GM10248 (cell line): ENCODE measurements at regions not wholly inside any gene's neighbourhood (a gene's known extent, or its start where the extent isn't known, plus 50 kb on each side); places are given as distances from the start of the nearest gene placed in this dataset.
A peak's percentile ranks its signal among the peaks of the same experiment; 100 is the strongest.

Experiments used
- CTCF ChIA-PET: fragments of 300-600 bp; sonication (Branson Sonifier 250); formaldehyde crosslinking; extraction: SDS; loops from one replicate; lab custom pipeline; 2021; ENCODE audit warnings: antibody characterized with exemption; lab: Yijun Ruan, JAX
- POLR2A ChIA-PET: fragments of 350-650 bp; sonication (Branson Sonifier 250); formaldehyde crosslinking; extraction: SDS; loops from one replicate; lab custom pipeline; 2020; ENCODE audit warnings: antibody characterized with exemption; lab: Yijun Ruan, JAX
- DNase-seq: peaks from one replicate; pipeline ENCODE4 v3.0.0; 2012; ENCODE audit errors: extremely low spot score
- TF ChIP-seq, protein P1 (sequence below): IDR thresholded peaks from 2 replicates; pipeline ENCODE4 v1.5.1; 2012; ENCODE audit warnings: mild to moderate bottlenecking, low read depth; ENCODE audit errors: extremely low read depth, missing control alignments, control extremely low read depth

DNA sequence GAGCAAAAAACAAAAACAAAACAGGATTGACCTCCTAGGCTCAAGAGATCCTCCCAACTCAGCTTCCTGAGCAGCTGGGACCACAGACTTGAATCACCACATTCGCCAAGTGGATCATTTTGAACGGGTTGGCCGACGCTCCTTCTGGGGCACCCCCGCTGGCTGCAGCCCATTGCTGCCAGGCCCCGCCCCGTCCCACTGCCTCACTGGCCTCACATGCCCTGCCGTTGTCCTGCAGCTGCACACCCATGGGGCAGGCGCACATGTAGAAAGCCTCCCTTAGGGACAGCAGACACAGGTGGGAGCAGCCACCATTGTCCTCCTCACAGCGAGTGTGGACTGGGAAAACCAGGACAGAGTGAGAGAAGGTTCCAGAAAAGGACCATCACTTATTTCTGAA lies 154.5 kb downstream of the CRYBB2 start:
- DNase-seq: no peak
- ChIA-PET POLR2A (no interaction called here), CTCF (no interaction called here)
- TF ChIP-seq, protein P1, sequence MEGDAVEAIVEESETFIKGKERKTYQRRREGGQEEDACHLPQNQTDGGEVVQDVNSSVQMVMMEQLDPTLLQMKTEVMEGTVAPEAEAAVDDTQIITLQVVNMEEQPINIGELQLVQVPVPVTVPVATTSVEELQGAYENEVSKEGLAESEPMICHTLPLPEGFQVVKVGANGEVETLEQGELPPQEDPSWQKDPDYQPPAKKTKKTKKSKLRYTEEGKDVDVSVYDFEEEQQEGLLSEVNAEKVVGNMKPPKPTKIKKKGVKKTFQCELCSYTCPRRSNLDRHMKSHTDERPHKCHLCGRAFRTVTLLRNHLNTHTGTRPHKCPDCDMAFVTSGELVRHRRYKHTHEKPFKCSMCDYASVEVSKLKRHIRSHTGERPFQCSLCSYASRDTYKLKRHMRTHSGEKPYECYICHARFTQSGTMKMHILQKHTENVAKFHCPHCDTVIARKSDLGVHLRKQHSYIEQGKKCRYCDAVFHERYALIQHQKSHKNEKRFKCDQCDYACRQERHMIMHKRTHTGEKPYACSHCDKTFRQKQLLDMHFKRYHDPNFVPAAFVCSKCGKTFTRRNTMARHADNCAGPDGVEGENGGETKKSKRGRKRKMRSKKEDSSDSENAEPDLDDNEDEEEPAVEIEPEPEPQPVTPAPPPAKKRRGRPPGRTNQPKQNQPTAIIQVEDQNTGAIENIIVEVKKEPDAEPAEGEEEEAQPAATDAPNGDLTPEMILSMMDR: no peak

DNA sequence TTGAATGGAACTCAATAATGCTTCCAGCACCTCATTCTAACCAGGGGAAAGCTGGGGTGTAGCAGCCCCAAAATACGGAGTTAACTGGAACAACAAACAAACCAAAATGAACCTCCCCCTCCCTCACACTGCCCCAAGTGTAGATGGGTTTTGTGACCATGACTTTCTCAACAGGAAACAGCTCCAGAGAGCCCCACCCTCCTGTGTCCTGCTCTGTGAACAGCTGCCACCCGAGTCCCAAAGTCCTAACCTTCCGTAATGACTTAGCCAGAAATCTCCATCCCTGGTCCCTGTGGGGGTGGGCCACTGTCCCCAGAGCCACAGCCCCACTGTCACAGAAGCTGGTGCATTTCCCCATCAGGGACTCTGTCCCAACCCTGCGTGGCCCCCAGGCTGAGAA lies 155.4 kb downstream of the CRYBB2 start:
- TF ChIP-seq, protein P1: no peak
- POLR2A ChIA-PET: no interaction called here

DNA sequence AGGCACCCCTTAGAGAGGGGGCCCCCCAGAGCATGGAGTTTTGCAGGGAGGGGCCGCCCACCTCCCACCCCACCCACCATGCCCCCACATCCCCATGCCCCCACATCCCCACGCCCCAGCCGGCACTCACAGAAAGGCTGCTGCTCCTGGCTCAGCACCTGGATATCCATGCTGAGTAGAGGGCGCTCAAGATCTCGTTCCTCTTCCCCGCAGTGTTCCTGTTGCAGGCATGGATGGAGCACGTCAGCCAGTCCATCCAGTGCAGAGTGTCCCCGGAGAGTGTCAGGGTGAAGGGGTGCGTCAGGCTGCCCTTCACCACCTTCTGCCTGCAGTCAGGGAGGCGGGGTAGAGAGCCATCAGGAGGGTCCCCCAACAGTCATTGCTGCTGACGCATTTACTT lies 156.2 kb downstream of the CRYBB2 start:
- POLR2A ChIA-PET: no interaction called here
- TF ChIP-seq, protein P1: no peak
- CTCF ChIA-PET: no interaction called here
- no peak for DNase-seq

More for the DNA sequence above, 155.4 kb downstream of the CRYBB2 start:
- no peak for DNase-seq
- CTCF ChIA-PET: no interaction called here

DNA sequence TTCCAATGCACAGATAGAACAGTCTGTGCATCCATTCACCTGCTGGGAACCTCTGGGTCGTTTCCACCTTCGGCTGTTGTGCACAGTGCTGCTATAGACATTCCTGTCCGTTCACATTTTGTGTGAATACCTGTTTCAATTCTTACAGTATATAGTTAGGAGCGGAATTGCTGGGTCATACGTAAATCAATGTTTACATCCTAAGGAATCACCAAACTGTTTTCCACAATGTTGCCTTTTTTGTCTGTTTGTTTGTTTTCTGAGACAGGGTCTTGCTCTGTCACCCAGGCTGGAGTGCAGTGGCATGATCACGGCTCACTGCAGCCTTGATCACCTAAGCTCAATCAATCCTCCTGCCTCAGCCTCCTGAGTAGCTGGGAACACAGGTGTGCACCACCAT lies 158.3 kb downstream of the CRYBB2 start:
- CTCF ChIA-PET: interaction anchor here (1.5 kb wide), 1 partner anchor 20 kb away, joined by 4 read pairs; no protein-coding TSS in a partner anchor
- POLR2A ChIA-PET: no interaction called here
- DNase-seq: no peak
- TF ChIP-seq, protein P1: no peak

DNA sequence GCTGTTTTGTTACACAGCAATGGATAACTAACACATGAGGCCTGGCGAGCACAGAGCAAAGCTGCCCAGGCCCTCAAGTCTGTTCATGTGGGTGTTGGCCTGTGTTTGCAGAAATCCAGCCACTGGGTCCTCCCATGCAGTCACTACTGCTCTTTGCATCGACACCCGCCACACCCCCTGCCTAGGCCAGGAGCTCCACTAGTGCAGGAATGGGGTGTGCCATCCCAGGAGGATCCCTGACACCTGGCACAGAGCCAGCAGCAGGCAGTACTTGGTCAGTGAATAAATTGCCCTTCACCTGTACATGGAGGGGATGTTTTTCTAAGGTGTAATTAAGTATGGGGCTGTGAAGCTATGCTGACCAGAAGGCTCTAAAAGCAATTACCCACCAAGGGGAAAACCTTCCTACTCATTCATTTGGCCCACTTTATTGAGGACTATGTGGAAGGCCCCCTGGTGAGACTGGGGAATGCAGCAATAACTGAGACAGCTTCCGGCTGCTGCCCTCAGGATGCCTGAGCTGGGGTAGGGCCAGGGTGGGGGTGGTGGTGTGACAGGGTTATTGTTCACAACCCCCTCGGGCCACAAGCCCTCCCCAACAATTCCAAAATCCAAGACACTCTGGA lies 160.8 kb downstream of the CRYBB2 start:
- ChIA-PET CTCF (interaction anchor here (0.8 to 2.0 kb wide), 4 partner anchors 9 to 17 kb away, joined by 3 to 6 read pairs (median 4); no protein-coding TSS in a partner anchor), POLR2A (no interaction called here)

DNA sequence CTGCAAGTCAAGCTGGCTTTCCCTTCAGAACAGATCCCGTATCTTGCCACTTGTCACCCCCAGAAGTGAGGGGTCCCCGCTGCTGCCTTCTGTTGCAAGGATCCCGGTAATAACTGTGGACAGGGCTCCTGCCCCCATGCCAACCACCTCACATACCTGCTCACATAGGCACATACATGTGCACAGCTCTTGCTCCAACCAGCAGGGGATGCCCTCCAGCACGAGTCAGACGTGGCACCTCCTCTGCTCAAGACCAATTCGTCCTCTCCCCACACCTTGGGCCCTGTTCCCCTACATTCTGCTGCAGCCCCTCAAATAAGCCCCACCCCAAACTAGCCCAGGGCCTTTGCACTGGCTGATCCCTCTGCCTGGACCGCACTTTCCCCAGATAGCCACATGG lies 163.3 kb downstream of the CRYBB2 start:
- no peak for DNase-seq
- TF ChIP-seq, protein P1: peak; percentile 17
- ChIA-PET CTCF (no interaction called here), POLR2A (no interaction called here)

More for the DNA sequence above, 160.8 kb downstream of the CRYBB2 start:
- no peak for DNase-seq
- TF ChIP-seq, protein P1: no peak

DNA sequence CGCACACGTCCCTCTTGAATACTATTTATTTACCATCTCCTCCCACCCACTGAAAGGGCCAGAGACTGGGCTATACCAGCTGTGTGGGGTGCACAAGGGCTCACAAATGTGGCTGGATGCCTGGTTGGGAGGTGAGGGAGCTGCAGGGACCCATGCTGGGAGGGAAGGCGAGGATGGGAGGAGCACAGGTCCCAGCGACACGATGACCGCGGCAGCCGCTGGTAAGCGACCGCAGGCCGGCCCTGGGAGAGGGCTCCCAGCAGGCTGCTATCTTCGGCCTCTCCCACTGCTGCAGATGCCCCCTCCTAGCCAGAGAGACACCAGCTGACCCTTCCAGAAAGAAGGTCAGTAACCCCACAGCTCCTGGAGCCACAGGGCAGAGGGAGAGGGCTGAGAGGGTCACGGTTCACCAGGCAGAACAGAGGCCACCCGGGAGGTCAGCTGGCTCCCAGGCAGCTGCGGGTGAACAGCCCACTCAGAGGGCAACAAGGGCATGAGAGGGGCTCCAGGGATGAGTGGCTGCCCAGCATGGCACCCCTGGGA lies 163.9 kb downstream of the CRYBB2 start:
- TF ChIP-seq, protein P1: no peak
- DNase-seq: no peak
- CTCF ChIA-PET: no interaction called here
- POLR2A ChIA-PET: no interaction called here
